GM12878 (cell line): ENCODE measurements at regions not wholly inside any gene's neighbourhood (a gene's known extent, or its start where the extent isn't known, plus 50 kb on each side); places are given as distances from the start of the nearest gene placed in this dataset.
A peak's percentile ranks its signal among the peaks of the same experiment; 100 is the strongest.

Experiments used
- ATAC-seq: fragments of 200-7000 bp; cut with Tn5 transposase; 3 replicates; pipeline ENCODE4 v1.9.1; 2020; ENCODE audit warnings: mild to moderate bottlenecking, moderate library complexity
- BruUV-seq: library from RNA; stranded (reverse); fragments of 400-500 nt; replicated peaks from 2 replicates; lab custom pipeline; 2021; lab: Mats Ljungman, UMichigan
- CTCF ChIA-PET: fragments of 300-600 bp; sonication (Branson Sonifier 250); formaldehyde crosslinking; extraction: SDS; loops from one replicate; lab custom pipeline; 2021; ENCODE audit warnings: inconsistent platforms; lab: Yijun Ruan, JAX
- POLR2A ChIA-PET: fragments of 350-600 bp; formaldehyde crosslinking; extraction: SDS; loops from one replicate; lab custom pipeline; 2021; ENCODE audit warnings: inconsistent platforms; lab: Charles Lee
- RAD21 ChIA-PET: fragments of 300-600 bp; sonication (Branson Sonifier 250); formaldehyde crosslinking; loops from one replicate; lab custom pipeline; 2023; ENCODE audit warnings: antibody characterized with exemption; ENCODE audit not compliant: unreplicated experiment; lab: Charles Lee
- SMC1A ChIA-PET: fragments of 300-600 bp; sonication (Branson Sonifier 250); formaldehyde crosslinking; loops from one replicate; lab custom pipeline; 2023; ENCODE audit not compliant: unreplicated experiment, uncharacterized antibody; lab: Charles Lee
- DNase-seq: peaks from one replicate; pipeline ENCODE4 v3.0.0-alpha.2; 2011; ENCODE audit warnings: low read depth, low spot score
- FAIRE-seq: peaks from 3 replicates; lab custom pipeline; 2011; peaks lifted over from hg19 to GRCh38; lab: Jason Lieb, UNC
- H2AFZ ChIP-seq: 2 replicates; pipeline ENCODE4 v1.6.0; 2011; ENCODE audit warnings: low read depth, low read length, control low read depth; ENCODE audit not compliant: control insufficient read depth
- H3K27ac ChIP-seq: 2 replicates; pipeline ENCODE4 v1.5.1; 2011; ENCODE audit warnings: control low read depth; ENCODE audit not compliant: control insufficient read depth, insufficient read depth
- H3K27me3 ChIP-seq, 2 experiments: replicated peaks in 1 of 2; 2 replicates each; pipeline versions ENCODE4 v1.6.0 to v1.6.1; 2011; ENCODE audit warnings: low read length in 1 of 2; ENCODE audit not compliant: control insufficient read depth in 2 of 2, insufficient read depth in 2 of 2
- H3K36me3 ChIP-seq, 2 experiments: 2 replicates each; pipeline ENCODE4 v1.5.1; 2011; ENCODE audit warnings: low read length in 1 of 2; ENCODE audit not compliant: control insufficient read depth in 2 of 2, insufficient read depth in 2 of 2
- H3K4me1 ChIP-seq: 2 replicates; pipeline ENCODE4 v1.6.1; 2011; ENCODE audit warnings: mild to moderate bottlenecking, low read length, moderate library complexity, mixed read lengths; ENCODE audit not compliant: control insufficient read depth, insufficient read depth
- H3K4me2 ChIP-seq: 2 replicates; pipeline ENCODE4 v1.6.0; 2011; ENCODE audit warnings: control low read depth; ENCODE audit not compliant: control insufficient read depth, insufficient read depth
- H3K4me3 ChIP-seq: fragments of 200-600 bp; sonication (generic); 2 replicates; pipeline ENCODE4 v1.5.1; 2016
- H3K79me2 ChIP-seq: 2 replicates; pipeline ENCODE4 v1.6.0; 2011; ENCODE audit warnings: low read length; ENCODE audit not compliant: control insufficient read depth, insufficient read depth
- H3K9ac ChIP-seq: 2 replicates; pipeline ENCODE4 v1.8.0; 2011; ENCODE audit warnings: low read length, control low read depth, mixed read lengths; ENCODE audit not compliant: control insufficient read depth, insufficient read depth
- H3K9me3 ChIP-seq: replicated peaks from 3 replicates; pipeline ENCODE4 v1.5.1; 2011; ENCODE audit warnings: mild to moderate bottlenecking, low read length; ENCODE audit not compliant: control insufficient read depth, insufficient read depth
- H4K20me1 ChIP-seq: 2 replicates; pipeline ENCODE4 v1.6.0; 2011; ENCODE audit not compliant: control insufficient read depth, insufficient read depth
- FOXK2 ChIP-seq: fragments of 450-650 bp; IDR thresholded peaks from 2 replicates; pipeline ENCODE4 v1.6.1; 2017; ENCODE audit warnings: mild to moderate bottlenecking, moderate library complexity
- MEF2A ChIP-seq: IDR thresholded peaks from 2 replicates; pipeline ENCODE4 v1.6.1; 2011; ENCODE audit warnings: low read depth, mild to moderate bottlenecking, low read length, moderate library complexity; ENCODE audit not compliant: insufficient read depth
- MTA3 ChIP-seq: IDR thresholded peaks from 2 replicates; pipeline ENCODE4 v1.6.1; 2012; ENCODE audit warnings: low read length, inconsistent platforms, borderline replicate concordance
- NBN ChIP-seq: fragments of 450-650 bp; IDR thresholded peaks from 2 replicates; pipeline ENCODE4 v1.6.1; 2016
- PAX5 ChIP-seq: IDR thresholded peaks from 2 replicates; pipeline ENCODE4 v1.6.1; 2011; ENCODE audit warnings: low read depth, low read length, borderline replicate concordance
- SMARCA5 ChIP-seq: fragments of 450-650 bp; IDR thresholded peaks from 2 replicates; pipeline ENCODE4 v1.6.1; 2017; ENCODE audit warnings: mild to moderate bottlenecking
- SMC3 ChIP-seq: IDR thresholded peaks from 2 replicates; pipeline ENCODE4 v1.6.1; 2011; ENCODE audit warnings: low read length, improper control_type of control experiment, borderline replicate concordance
- TCF12 ChIP-seq: IDR thresholded peaks from 2 replicates; pipeline ENCODE4 v1.6.1; 2011; ENCODE audit warnings: low read depth, mild to moderate bottlenecking, low read length
- ZBTB4 ChIP-seq: fragments of 450-650 bp; formaldehyde crosslinking; IDR thresholded peaks from 2 replicates; pipeline ENCODE4 v1.4.0; 2022; ENCODE audit warnings: mild to moderate bottlenecking, moderate library complexity
- ZNF24 ChIP-seq: fragments of 450-650 bp; IDR thresholded peaks from 2 replicates; pipeline ENCODE4 v1.6.1; 2017; ENCODE audit warnings: antibody characterized with exemption, mild to moderate bottlenecking
- WGBS: methylation state at CpG from one replicate; pipeline ENCODE4 v1.1.6; 2016; ENCODE audit warnings: low lambda C conversion rate; ENCODE audit not compliant: insufficient replicate concordance, insufficient coverage; ENCODE audit errors: missing lambda C conversion rate; 5-methylcytosine and 5-hydroxymethylcytosine counted together
- in situ Hi-C: fragments of 300-500 bp; cut with MboI; formaldehyde crosslinking; loops from 9 replicates; pipeline ENCODE4 v1.14.3; 2018; ENCODE audit warnings: mixed read lengths
- intact Hi-C: fragments of 100-400 bp; cut with micrococcal nuclease; formaldehyde crosslinking; loops from one replicate; pipeline ENCODE4 v1.14.2; 2022; ENCODE audit not compliant: unreplicated experiment
- TF ChIP-seq, protein P1 (sequence below): fragments of 450-650 bp; formaldehyde crosslinking; IDR thresholded peaks from 2 replicates; pipeline ENCODE4 v1.4.0; 2020; ENCODE audit warnings: mild to moderate bottlenecking, moderate library complexity
- TF ChIP-seq, protein P2 (sequence below), 3 experiments: IDR thresholded peaks in 2 of 3; conservative IDR thresholded peaks in 1 of 3; 2 replicates each; pipeline ENCODE4 v1.5.1; 2011; ENCODE audit warnings: low read depth in 3 of 3, low read length in 3 of 3, mild to moderate bottlenecking in 3 of 3, control low read depth in 2 of 3, moderate library complexity in 2 of 3, inconsistent platforms in 1 of 3, mixed read lengths in 1 of 3; ENCODE audit not compliant: control insufficient read depth in 2 of 3, insufficient read depth in 1 of 3; ENCODE audit errors: extremely low read depth in 1 of 3

GRCh38 chr3:90092994-90093393 is 985.6 kb downstream of the EPHA3 start:
- POLR2A ChIA-PET = no interaction called here
- no peaks in the 10 kb centered on the region for H3K4me1 ChIP-seq
- H4K20me1 ChIP-seq = no peaks in the 10 kb centered on the region
- H3K27ac ChIP-seq = no peak overlapping the region
- WGBS = 0% methylated on average over 1 of the region's 1 CpG
- CTCF ChIA-PET = interaction anchor here (0.9 to 5.5 kb wide), 29 partner anchors 17 to 1887 kb away, joined by 3 to 58 read pairs (median 5); no protein-coding TSS in a partner anchor
- intact Hi-C loops = loop anchor here (5.0 to 10.0 kb wide), 4 partner anchors 146 to 988 kb away; partner anchors contain the start of gene EPHA3
- FAIRE-seq (no peak), ATAC-seq (peak; percentile 71), DNase-seq (no peak)
- RAD21 ChIA-PET = interaction anchor here (1.1 to 3.0 kb wide), 16 partner anchors 31 to 1874 kb away, joined by 3 to 31 read pairs (median 8); no protein-coding TSS in a partner anchor
- SMC1A ChIA-PET = interaction anchor here (0.7 to 8.7 kb wide), 19 partner anchors 17 to 997 kb away, joined by 3 to 105 read pairs (median 6); no protein-coding TSS in a partner anchor
- in situ Hi-C loops = loop anchor here (25.0 kb wide), 1 partner anchor 1881 kb away; no protein-coding TSS in a partner anchor
- H3K9ac ChIP-seq = no peak overlapping the region
- no peaks in the 10 kb centered on the region for H3K27me3 ChIP-seq
- BruUV-seq = no TSS peak
- no peak overlapping the region for H3K4me2 ChIP-seq
- no peak overlapping the region for H2AFZ ChIP-seq
- H3K4me3 ChIP-seq = no peak overlapping the region
- H3K79me2 ChIP-seq = no peaks in the 10 kb centered on the region
- no peaks in the 10 kb centered on the region for H3K9me3 ChIP-seq
- no peaks in the 10 kb centered on the region for H3K36me3 ChIP-seq
- TF ChIP-seq SMARCA5 = no peak
- TF ChIP-seq PAX5 = no peak
- TF ChIP-seq TCF12 = no peak
- TF ChIP-seq NBN = no peak
- no peak for TF ChIP-seq ZNF24
- no peak for TF ChIP-seq ZBTB4
- TF ChIP-seq, protein P1, sequence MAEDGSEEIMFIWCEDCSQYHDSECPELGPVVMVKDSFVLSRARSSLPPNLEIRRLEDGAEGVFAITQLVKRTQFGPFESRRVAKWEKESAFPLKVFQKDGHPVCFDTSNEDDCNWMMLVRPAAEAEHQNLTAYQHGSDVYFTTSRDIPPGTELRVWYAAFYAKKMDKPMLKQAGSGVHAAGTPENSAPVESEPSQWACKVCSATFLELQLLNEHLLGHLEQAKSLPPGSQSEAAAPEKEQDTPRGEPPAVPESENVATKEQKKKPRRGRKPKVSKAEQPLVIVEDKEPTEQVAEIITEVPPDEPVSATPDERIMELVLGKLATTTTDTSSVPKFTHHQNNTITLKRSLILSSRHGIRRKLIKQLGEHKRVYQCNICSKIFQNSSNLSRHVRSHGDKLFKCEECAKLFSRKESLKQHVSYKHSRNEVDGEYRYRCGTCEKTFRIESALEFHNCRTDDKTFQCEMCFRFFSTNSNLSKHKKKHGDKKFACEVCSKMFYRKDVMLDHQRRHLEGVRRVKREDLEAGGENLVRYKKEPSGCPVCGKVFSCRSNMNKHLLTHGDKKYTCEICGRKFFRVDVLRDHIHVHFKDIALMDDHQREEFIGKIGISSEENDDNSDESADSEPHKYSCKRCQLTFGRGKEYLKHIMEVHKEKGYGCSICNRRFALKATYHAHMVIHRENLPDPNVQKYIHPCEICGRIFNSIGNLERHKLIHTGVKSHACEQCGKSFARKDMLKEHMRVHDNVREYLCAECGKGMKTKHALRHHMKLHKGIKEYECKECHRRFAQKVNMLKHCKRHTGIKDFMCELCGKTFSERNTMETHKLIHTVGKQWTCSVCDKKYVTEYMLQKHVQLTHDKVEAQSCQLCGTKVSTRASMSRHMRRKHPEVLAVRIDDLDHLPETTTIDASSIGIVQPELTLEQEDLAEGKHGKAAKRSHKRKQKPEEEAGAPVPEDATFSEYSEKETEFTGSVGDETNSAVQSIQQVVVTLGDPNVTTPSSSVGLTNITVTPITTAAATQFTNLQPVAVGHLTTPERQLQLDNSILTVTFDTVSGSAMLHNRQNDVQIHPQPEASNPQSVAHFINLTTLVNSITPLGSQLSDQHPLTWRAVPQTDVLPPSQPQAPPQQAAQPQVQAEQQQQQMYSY (CRISPR knock-in tag) = no peak
- TF ChIP-seq FOXK2 = no peak
- peak; percentile 34; the same call in 1 of the 2 replicates for TF ChIP-seq SMC3
- no peak for TF ChIP-seq MTA3
- TF ChIP-seq MEF2A = no peak
- TF ChIP-seq, protein P2, sequence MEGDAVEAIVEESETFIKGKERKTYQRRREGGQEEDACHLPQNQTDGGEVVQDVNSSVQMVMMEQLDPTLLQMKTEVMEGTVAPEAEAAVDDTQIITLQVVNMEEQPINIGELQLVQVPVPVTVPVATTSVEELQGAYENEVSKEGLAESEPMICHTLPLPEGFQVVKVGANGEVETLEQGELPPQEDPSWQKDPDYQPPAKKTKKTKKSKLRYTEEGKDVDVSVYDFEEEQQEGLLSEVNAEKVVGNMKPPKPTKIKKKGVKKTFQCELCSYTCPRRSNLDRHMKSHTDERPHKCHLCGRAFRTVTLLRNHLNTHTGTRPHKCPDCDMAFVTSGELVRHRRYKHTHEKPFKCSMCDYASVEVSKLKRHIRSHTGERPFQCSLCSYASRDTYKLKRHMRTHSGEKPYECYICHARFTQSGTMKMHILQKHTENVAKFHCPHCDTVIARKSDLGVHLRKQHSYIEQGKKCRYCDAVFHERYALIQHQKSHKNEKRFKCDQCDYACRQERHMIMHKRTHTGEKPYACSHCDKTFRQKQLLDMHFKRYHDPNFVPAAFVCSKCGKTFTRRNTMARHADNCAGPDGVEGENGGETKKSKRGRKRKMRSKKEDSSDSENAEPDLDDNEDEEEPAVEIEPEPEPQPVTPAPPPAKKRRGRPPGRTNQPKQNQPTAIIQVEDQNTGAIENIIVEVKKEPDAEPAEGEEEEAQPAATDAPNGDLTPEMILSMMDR (IDR thresholded peaks at IDR 0.05 in 2 of 3, conservative IDR thresholded peaks at IDR 0.05 in 1 of 3; ENCODE audit: control insufficient read depth in 2 of 3, extremely low read depth in 1 of 3, insufficient read depth in 1 of 3, low read depth in 3 of 3, low read length in 3 of 3) = peak; percentile 23 to 49 (median 26); a peak in 3 of 6 replicates
